Parathyroid adenoma (tissue), 2 donors: ENCODE measurements at regions not wholly inside any gene's neighbourhood (a gene's known extent, or its start where the extent isn't known, plus 50 kb on each side); places are given as distances from the start of the nearest gene placed in this dataset.

Experiments used
- H2AFZ ChIP-seq: fragments of 300-600 bp; sonication (generic); one replicate; pipeline ENCODE4 v1.7.0; 2017; ENCODE audit warnings: antibody characterized with exemption, mild to moderate bottlenecking
- H3K27ac ChIP-seq: fragments of 300-600 bp; sonication (generic); one replicate; pipeline ENCODE4 v1.7.0; 2017
- H3K27me3 ChIP-seq: fragments of 300-600 bp; sonication (generic); one replicate; pipeline ENCODE4 v1.7.0; 2017; ENCODE audit warnings: low read length; ENCODE audit not compliant: control insufficient read depth, insufficient read depth
- H3K36me3 ChIP-seq: fragments of 300-600 bp; sonication (generic); one replicate; pipeline ENCODE4 v1.7.0; 2017; ENCODE audit warnings: low read length; ENCODE audit not compliant: control insufficient read depth, insufficient read depth
- H3K4me1 ChIP-seq: fragments of 300-600 bp; sonication (generic); one replicate; pipeline ENCODE4 v1.7.0; 2017; ENCODE audit warnings: control low read depth
- H3K4me2 ChIP-seq: fragments of 300-600 bp; sonication (generic); one replicate; pipeline ENCODE4 v1.7.0; 2017; ENCODE audit warnings: low read length
- H3K4me3 ChIP-seq: fragments of 300-600 bp; sonication (generic); one replicate; pipeline ENCODE4 v1.7.0; 2017; ENCODE audit warnings: low read depth, low read length
- H3K79me2 ChIP-seq: fragments of 300-600 bp; sonication (generic); one replicate; pipeline ENCODE4 v1.7.0; 2017; ENCODE audit warnings: control low read depth
- H3K9ac ChIP-seq: fragments of 300-600 bp; sonication (generic); one replicate; pipeline ENCODE4 v1.7.0; 2017; ENCODE audit warnings: mild to moderate bottlenecking
- H3K9me3 ChIP-seq: fragments of 300-600 bp; sonication (generic); one replicate; pipeline ENCODE4 v1.7.0; 2017; ENCODE audit warnings: low read length; ENCODE audit not compliant: control insufficient read depth
- CTCF ChIP-seq: fragments of 300-600 bp; sonication (generic); IDR thresholded peaks from one replicate; pipeline ENCODE4 v1.7.0; 2017; ENCODE audit warnings: antibody characterized with exemption, mild to moderate bottlenecking
- donor health status: primary hyperparathyroidism.

GRCh38 chr9:129480745-129481144 lies 140.2 kb downstream of the C9orf50 start:
- no peaks in the 10 kb centered on the region for H3K36me3 ChIP-seq
- H3K79me2 ChIP-seq, result no peaks in the 10 kb centered on the region
- peaks cover 16% of the 10 kb centered on the region for H3K4me1 ChIP-seq
- no peaks in the 10 kb centered on the region for H3K27me3 ChIP-seq
- TF ChIP-seq CTCF, result no peak
- H2AFZ ChIP-seq, result no peak overlapping the region
- H3K27ac ChIP-seq, result peak overlapping the region; percentile 19
- no peak overlapping the region for H3K4me2 ChIP-seq
- H3K9ac ChIP-seq, result no peak overlapping the region
- no peaks in the 10 kb centered on the region for H3K9me3 ChIP-seq
- H3K4me3 ChIP-seq, result no peak overlapping the region

- no peaks in the 10 kb centered on the region for H3K27me3 ChIP-seq
- H3K27ac ChIP-seq, result peak overlapping the region; percentile 19
- H3K36me3 ChIP-seq, result no peaks in the 10 kb centered on the region
- H3K4me2 ChIP-seq, result no peak overlapping the region
- H3K4me1 ChIP-seq, result peaks cover 16% of the 10 kb centered on the region
- TF ChIP-seq CTCF, result no peak
- H3K79me2 ChIP-seq, result no peaks in the 10 kb centered on the region
- H3K9me3 ChIP-seq, result no peaks in the 10 kb centered on the region
- no peak overlapping the region for H3K4me3 ChIP-seq
- H2AFZ ChIP-seq, result no peak overlapping the region
- no peak overlapping the region for H3K9ac ChIP-seq
These were observed 140.7 kb downstream of the C9orf50 start for GRCh38 chr9:129480227-129480626.

GRCh38 chr9:129479631-129480011 lies 141.3 kb downstream of the C9orf50 start:
- Histone ChIP-seq H3K9me3 (no peaks in the 10 kb centered on the region), H3K4me3 (no peak overlapping the region), H2AFZ (no peak overlapping the region), H3K9ac (no peak overlapping the region), H3K27me3 (no peaks in the 10 kb centered on the region), H3K4me2 (no peak overlapping the region), H3K4me1 (peaks cover 16% of the 10 kb centered on the region), H3K36me3 (no peaks in the 10 kb centered on the region), H3K27ac (no peak overlapping the region), H3K79me2 (no peaks in the 10 kb centered on the region)
- TF ChIP-seq CTCF, result no peak

- Histone ChIP-seq H3K9ac (no peak overlapping the region), H2AFZ (no peak overlapping the region), H3K27ac (no peak overlapping the region), H3K27me3 (no peaks in the 10 kb centered on the region), H3K79me2 (no peaks in the 10 kb centered on the region), H3K4me2 (no peak overlapping the region), H3K9me3 (no peaks in the 10 kb centered on the region), H3K36me3 (no peaks in the 10 kb centered on the region), H3K4me3 (no peak overlapping the region), H3K4me1 (peaks cover 13% of the 10 kb centered on the region)
- no peak for TF ChIP-seq CTCF
These were observed 141.8 kb downstream of the C9orf50 start for GRCh38 chr9:129478961-129479630.

- Histone ChIP-seq H3K9ac (no peak overlapping the region), H2AFZ (no peak overlapping the region), H3K4me2 (no peak overlapping the region), H3K36me3 (no peaks in the 10 kb centered on the region), H3K9me3 (no peaks in the 10 kb centered on the region), H3K79me2 (no peaks in the 10 kb centered on the region), H3K27me3 (no peaks in the 10 kb centered on the region), H3K4me1 (peaks cover 6% of the 10 kb centered on the region), H3K4me3 (no peak overlapping the region), H3K27ac (no peak overlapping the region)
- TF ChIP-seq CTCF, result no peak
These were observed 142.4 kb downstream of the C9orf50 start for GRCh38 chr9:129478461-129478860.
